Ascending aorta (tissue), 2 donors: ENCODE measurements at regions not wholly inside any gene's neighbourhood (a gene's known extent, or its start where the extent isn't known, plus 50 kb on each side); places are given as distances from the start of the nearest gene placed in this dataset.
"Not testable (repeated sequence)": the region's sequence is repeated elsewhere in the genome, so short reads cannot be mapped to it uniquely, and the experiment has no call there.

ENCODE experiments used
- DNase-seq, 2 donors: peaks; one replicate each; pipeline ENCODE4 v3.0.0-alpha.2; 2019; ENCODE audit warnings: low spot score in 2 of 2
- H3K27ac ChIP-seq, 2 donors: fragments of 200-600 bp; sonication (generic); one replicate each; pipeline ENCODE4 v1.5.1; 2016 to 2017; ENCODE audit warnings: mild to moderate bottlenecking in 1 of 2
- H3K27me3 ChIP-seq: fragments of 200-600 bp; sonication (generic); one replicate; pipeline ENCODE4 v1.5.1; 2017
- H3K36me3 ChIP-seq, 2 donors: fragments of 200-600 bp; sonication (generic); one replicate each; pipeline ENCODE4 v1.5.1; 2016
- H3K4me1 ChIP-seq, 2 donors: fragments of 200-600 bp; sonication (generic); one replicate each; pipeline ENCODE4 v1.5.1; 2016 to 2017; ENCODE audit warnings: mild to moderate bottlenecking in 1 of 2
- H3K4me3 ChIP-seq, 2 donors: fragments of 200-600 bp; sonication (generic); one replicate each; pipeline ENCODE4 v1.5.1; 2016 to 2017; ENCODE audit warnings: mild to moderate bottlenecking in 1 of 2
- H3K9me3 ChIP-seq, 2 donors: fragments of 200-600 bp; sonication (generic); one replicate each; pipeline ENCODE4 v1.5.1; 2016
- intact Hi-C: fragments of 100-400 bp; cut with DNase I; formaldehyde crosslinking; loops from one replicate; pipeline ENCODE4 v1.15.1; 2023
- TF ChIP-seq, protein P1 (sequence below), 3 experiments: fragments of 200-600 bp in 2 of 3; fragments of 450-650 bp in 1 of 3; sonication (generic) in 2 of 3; IDR thresholded peaks; one replicate each; pipeline ENCODE4 v1.5.1; 2016 to 2019; ENCODE audit warnings: antibody characterized with exemption in 3 of 3, mild to moderate bottlenecking in 1 of 3, moderate library complexity in 1 of 3

DNA sequence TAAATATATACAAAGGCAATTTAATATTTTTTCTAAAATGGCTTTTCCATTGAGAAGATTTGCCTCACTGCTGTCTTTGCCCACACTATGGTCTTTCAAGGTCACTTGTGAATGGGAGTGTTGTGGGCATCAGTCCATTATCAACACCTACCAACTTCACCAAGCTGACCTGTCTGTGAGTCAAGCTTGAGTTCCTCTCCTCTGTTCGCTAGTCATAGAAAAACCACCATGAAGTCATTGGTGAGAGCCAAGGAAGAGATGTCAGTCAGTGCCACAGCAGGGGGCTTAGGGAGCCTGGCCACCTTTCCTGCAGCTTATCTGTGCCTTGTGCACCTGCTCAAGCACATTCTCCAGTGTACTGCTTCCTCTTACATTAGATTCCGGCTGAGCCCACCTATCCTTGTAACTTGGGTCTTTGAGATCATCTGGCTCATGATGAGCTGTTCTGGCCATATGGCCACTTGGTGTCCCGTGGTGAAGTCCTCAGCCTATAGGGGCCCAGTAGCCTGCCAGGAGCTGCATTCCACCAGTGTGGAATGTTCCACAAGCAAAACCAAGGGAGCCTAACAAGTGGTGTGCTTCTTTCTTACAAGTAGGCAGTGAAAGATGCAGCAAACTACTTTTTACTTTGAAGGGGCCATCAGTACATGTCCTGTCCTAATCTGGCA lies 80.8 kb upstream of the C12orf71 start:
- no peak for DNase-seq
- intact Hi-C loops = no loop called here
- H3K27ac ChIP-seq = no peak overlapping the region
- no peak overlapping the region for H3K4me3 ChIP-seq
- TF ChIP-seq, protein P1, sequence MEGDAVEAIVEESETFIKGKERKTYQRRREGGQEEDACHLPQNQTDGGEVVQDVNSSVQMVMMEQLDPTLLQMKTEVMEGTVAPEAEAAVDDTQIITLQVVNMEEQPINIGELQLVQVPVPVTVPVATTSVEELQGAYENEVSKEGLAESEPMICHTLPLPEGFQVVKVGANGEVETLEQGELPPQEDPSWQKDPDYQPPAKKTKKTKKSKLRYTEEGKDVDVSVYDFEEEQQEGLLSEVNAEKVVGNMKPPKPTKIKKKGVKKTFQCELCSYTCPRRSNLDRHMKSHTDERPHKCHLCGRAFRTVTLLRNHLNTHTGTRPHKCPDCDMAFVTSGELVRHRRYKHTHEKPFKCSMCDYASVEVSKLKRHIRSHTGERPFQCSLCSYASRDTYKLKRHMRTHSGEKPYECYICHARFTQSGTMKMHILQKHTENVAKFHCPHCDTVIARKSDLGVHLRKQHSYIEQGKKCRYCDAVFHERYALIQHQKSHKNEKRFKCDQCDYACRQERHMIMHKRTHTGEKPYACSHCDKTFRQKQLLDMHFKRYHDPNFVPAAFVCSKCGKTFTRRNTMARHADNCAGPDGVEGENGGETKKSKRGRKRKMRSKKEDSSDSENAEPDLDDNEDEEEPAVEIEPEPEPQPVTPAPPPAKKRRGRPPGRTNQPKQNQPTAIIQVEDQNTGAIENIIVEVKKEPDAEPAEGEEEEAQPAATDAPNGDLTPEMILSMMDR (IDR thresholded peaks at IDR 0.05) = no peak
- H3K9me3 ChIP-seq = no peaks in the 10 kb centered on the region
- no peaks in the 10 kb centered on the region for H3K4me1 ChIP-seq
- H3K27me3 ChIP-seq = no peaks in the 10 kb centered on the region
- H3K36me3 ChIP-seq = no peaks in the 10 kb centered on the region

DNA sequence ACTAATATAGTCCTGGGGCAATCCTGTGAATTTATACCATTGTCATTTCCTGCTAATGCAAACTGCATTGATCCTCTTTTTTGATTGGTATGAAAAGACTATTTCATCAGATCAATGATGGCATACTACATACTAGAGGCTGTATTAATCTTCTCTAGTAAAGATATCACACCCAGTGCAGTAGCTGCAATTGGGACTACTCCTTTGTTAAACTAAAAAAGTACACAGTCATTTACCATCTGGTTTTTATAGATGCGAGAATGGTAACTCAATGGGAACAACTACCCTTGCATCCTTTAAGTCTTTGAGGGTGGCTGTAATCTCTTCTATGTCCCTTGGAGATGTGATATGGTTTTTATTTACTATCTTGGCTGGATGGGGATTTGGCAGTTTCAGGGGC lies 80.2 kb upstream of the STK38L start:
- intact Hi-C loops = no loop called here
- DNase-seq = no peak
- Histone ChIP-seq H3K9me3 (no peaks in the 10 kb centered on the region), H3K4me1 (no peaks in the 10 kb centered on the region), H3K27me3 (no peaks in the 10 kb centered on the region), H3K36me3 (no peaks in the 10 kb centered on the region), H3K4me3 (no peak overlapping the region), H3K27ac (no peak overlapping the region)
- TF ChIP-seq, protein P1 (IDR thresholded peaks at IDR 0.05) = no peak

DNA sequence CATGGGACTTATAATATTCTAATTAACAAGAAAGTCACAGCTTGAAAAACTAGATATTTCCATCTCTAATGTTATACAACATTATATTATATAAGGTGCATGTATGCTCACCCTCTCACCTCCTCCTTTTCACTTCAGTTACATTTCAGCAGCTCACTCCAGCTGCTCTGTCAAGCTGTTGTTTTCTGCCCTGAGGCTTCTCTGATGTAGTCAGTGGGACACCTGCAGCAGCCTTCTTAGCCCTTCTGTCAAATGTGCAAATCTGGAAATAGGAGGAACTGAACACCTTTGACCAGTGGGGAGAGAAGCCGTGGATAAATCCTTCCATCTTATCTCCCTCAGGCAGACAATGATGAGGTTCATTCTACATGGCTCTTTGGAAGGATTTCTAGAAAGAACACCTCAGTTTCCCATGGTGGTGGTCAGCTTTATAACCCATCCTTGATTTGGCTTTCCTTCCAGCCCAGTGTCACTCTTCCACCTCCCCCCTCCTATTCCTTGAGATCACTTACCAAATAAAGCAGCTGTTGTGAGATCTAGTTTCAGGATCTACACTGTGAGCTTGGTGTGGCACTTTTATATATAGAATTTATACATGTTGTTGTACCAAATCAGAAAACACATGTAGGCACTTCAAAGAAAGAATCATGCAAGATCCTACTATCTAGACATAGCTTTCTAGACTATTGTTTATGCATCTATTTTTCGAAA lies 79.6 kb upstream of the STK38L start:
- Histone ChIP-seq H3K27me3 (no peaks in the 10 kb centered on the region), H3K4me1 (no peaks in the 10 kb centered on the region), H3K9me3 (no peaks in the 10 kb centered on the region), H3K36me3 (no peaks in the 10 kb centered on the region), H3K4me3 (no peak overlapping the region), H3K27ac (no peak overlapping the region)
- intact Hi-C loops = no loop called here
- TF ChIP-seq, protein P1 (IDR thresholded peaks at IDR 0.05) = no peak
- no peak for DNase-seq

DNA sequence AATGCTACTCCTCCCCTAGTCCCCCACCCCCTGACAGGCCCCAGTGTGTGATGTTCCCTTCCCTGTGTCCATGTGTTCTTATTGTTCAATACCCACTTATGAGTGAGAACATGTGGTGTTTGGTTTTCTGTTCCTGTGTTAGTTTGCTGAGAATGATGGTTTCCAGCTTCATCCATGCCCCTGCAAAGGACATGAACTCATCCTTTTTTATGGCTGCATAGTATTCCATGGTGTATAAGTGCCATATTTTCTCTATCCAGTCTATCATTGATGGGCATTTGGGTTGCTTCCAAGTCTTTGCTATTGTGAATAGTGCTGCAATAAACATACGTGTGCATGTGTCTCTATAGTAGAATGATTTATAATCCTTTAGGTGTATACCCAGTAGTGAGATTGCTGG lies 78.1 kb upstream of the STK38L start:
- DNase-seq, H3K4me3 ChIP-seq, H3K27me3 ChIP-seq, H3K36me3 ChIP-seq, H3K4me1 ChIP-seq, intact Hi-C loops, H3K27ac ChIP-seq: not testable (repeated sequence)
- H3K9me3 ChIP-seq = peaks cover 0 to 14% of the 10 kb centered on the region in 2 donors

DNA sequence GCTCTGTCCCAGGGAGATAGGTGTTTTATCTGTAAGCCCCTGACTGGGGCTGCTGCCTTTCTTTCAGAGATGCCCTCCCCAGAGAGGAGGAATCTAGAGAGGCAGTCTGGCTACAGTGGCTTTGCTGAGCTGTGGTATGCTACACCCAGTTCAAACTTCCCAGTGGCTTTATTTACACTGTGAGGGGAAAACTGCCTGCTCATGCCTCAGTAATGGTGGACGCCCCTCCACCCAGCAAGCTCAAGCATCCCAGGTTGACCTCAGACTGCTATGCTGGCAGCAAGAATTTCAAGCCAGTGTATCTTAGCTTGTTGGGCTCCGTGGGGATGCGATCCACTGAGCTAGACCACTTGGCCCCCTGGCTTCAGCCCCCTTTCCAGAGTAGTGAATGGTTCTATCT lies 72.6 kb upstream of the STK38L start:
- H3K4me1 ChIP-seq, H3K36me3 ChIP-seq, intact Hi-C loops, H3K27me3 ChIP-seq, H3K4me3 ChIP-seq, H3K27ac ChIP-seq, DNase-seq: not testable (repeated sequence)
- H3K9me3 ChIP-seq = peaks cover 0 to 23% of the 10 kb centered on the region in 2 donors

DNA sequence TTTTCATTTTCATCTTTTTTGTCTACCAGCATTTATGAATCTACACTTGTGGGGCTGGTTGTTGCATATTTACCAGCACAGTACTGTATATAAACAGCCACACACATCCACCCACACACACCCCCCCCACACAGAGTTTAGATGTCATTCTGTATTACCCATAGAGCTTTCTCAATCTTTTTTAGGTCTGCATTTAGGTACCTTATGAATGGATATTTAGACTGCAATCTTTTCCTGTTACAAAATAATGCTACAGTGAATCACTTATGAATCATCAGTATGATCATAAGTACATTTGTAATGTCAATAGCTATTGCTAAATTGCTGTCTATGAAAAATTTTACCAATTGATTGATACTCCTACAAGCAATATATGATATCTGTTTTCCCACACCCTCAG lies 67.3 kb upstream of the STK38L start:
- Histone ChIP-seq H3K4me3 (no peak overlapping the region), H3K9me3 (peaks cover 0 to 5% of the 10 kb centered on the region in 2 donors), H3K4me1 (peaks cover 19 to 34% of the 10 kb centered on the region in 2 donors), H3K27me3 (no peaks in the 10 kb centered on the region), H3K27ac (no peak overlapping the region), H3K36me3 (no peaks in the 10 kb centered on the region)
- TF ChIP-seq, protein P1 (IDR thresholded peaks at IDR 0.05) = no peak
- no peak for DNase-seq
- intact Hi-C loops = no loop called here
